ENCODE measurements at regions not wholly inside any gene's neighbourhood (a gene's known extent, or its start where the extent isn't known, plus 50 kb on each side); places are given as distances from the start of the nearest gene placed in this dataset.

DNA sequence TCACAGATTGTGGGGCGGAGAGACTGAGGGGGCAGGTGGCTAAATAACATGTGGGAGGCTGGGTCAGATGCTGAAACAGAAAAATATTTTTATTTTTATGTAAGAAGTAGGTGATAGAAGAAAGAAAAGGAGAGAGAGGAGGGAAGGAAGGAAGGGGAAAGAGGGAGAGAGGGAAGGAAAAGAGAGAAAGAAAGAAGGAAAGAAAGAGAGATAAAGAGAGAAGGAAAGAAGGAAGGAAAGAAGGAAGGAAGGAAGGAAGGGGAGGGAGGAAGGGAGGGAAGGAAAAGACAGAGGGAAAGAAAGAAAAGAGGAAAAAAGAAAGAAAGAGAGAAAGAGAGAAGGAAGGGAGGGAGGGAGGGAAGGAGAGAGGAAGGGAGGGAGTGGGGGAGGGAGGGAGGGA is 224.9 kb downstream of the UQCRFS1 start:
- TF ChIP-seq, protein P1, sequence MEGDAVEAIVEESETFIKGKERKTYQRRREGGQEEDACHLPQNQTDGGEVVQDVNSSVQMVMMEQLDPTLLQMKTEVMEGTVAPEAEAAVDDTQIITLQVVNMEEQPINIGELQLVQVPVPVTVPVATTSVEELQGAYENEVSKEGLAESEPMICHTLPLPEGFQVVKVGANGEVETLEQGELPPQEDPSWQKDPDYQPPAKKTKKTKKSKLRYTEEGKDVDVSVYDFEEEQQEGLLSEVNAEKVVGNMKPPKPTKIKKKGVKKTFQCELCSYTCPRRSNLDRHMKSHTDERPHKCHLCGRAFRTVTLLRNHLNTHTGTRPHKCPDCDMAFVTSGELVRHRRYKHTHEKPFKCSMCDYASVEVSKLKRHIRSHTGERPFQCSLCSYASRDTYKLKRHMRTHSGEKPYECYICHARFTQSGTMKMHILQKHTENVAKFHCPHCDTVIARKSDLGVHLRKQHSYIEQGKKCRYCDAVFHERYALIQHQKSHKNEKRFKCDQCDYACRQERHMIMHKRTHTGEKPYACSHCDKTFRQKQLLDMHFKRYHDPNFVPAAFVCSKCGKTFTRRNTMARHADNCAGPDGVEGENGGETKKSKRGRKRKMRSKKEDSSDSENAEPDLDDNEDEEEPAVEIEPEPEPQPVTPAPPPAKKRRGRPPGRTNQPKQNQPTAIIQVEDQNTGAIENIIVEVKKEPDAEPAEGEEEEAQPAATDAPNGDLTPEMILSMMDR (IDR thresholded peaks at IDR 0.05 in 8 of 11, conservative IDR thresholded peaks at IDR 0.05 in 3 of 11): no peak
- no peak for TF ChIP-seq POLR2A (IDR thresholded peaks at IDR 0.05)

Data from spleen (tissue), 7 donors.